HEK293 (cell line): ENCODE measurements at regions not wholly inside any gene's neighbourhood (a gene's known extent, or its start where the extent isn't known, plus 50 kb on each side); places are given as distances from the start of the nearest gene placed in this dataset.

Experiments used
- MEIS1 ChIP-seq: sonication (generic); formaldehyde crosslinking; IDR thresholded peaks from 2 replicates; pipeline ENCODE4 v1.8.1; 2022; ENCODE audit warnings: missing genetic modification reagents, mild to moderate bottlenecking, borderline replicate concordance
- PRDM2 ChIP-seq: fragments of 450-650 bp; formaldehyde crosslinking; IDR thresholded peaks from 2 replicates; pipeline ENCODE4 v1.5.1; 2016; ENCODE audit warnings: missing biosample characterization, missing genetic modification characterization, borderline replicate concordance
- SP7 ChIP-seq: fragments of 450-650 bp; formaldehyde crosslinking; IDR thresholded peaks from 2 replicates; pipeline ENCODE4 v1.5.1; 2016; ENCODE audit warnings: missing biosample characterization, missing genetic modification characterization
- ZIC2 ChIP-seq: fragments of 450-650 bp; formaldehyde crosslinking; IDR thresholded peaks from 2 replicates; pipeline ENCODE4 v1.5.1; 2016; ENCODE audit warnings: missing biosample characterization, missing genetic modification characterization
- ZNF175 ChIP-seq: fragments of 450-650 bp; formaldehyde crosslinking; IDR thresholded peaks from 2 replicates; pipeline ENCODE4 v1.5.1; 2016; ENCODE audit warnings: missing biosample characterization, missing genetic modification characterization
- ZNF239 ChIP-seq: fragments of 450-650 bp; formaldehyde crosslinking; IDR thresholded peaks from 2 replicates; pipeline ENCODE4 v1.5.1; 2016; ENCODE audit warnings: missing biosample characterization, missing genetic modification characterization
- ZNF324 ChIP-seq: fragments of 450-650 bp; formaldehyde crosslinking; IDR thresholded peaks from 2 replicates; pipeline ENCODE4 v1.5.1; 2016; ENCODE audit warnings: missing biosample characterization, missing genetic modification characterization
- ZNF335 ChIP-seq: fragments of 450-650 bp; formaldehyde crosslinking; conservative IDR thresholded peaks from 2 replicates; pipeline ENCODE4 v1.5.1; 2016; ENCODE audit warnings: missing biosample characterization, missing genetic modification characterization
- ZNF391 ChIP-seq: fragments of 450-650 bp; formaldehyde crosslinking; IDR thresholded peaks from 2 replicates; pipeline ENCODE4 v1.5.1; 2016; ENCODE audit warnings: low read depth, missing biosample characterization, missing genetic modification characterization, borderline replicate concordance
- ZNF48 ChIP-seq: fragments of 450-650 bp; formaldehyde crosslinking; IDR thresholded peaks from 2 replicates; pipeline ENCODE4 v1.5.1; 2016; ENCODE audit warnings: missing biosample characterization, missing genetic modification characterization
- ZNF561 ChIP-seq: fragments of 450-650 bp; IDR thresholded peaks from 2 replicates; pipeline ENCODE4 v1.5.1; 2018; ENCODE audit warnings: missing biosample characterization, missing genetic modification characterization, borderline replicate concordance
- ZNF629 ChIP-seq: fragments of 450-650 bp; formaldehyde crosslinking; IDR thresholded peaks from 2 replicates; pipeline ENCODE4 v1.5.1; 2017; ENCODE audit warnings: missing biosample characterization, missing genetic modification characterization
- ZNF677 ChIP-seq: fragments of 450-650 bp; IDR thresholded peaks from 2 replicates; pipeline ENCODE4 v1.5.0; 2018; ENCODE audit warnings: missing biosample characterization, mild to moderate bottlenecking, missing genetic modification characterization, moderate library complexity
- ZNF701 ChIP-seq: fragments of 450-650 bp; formaldehyde crosslinking; IDR thresholded peaks from 2 replicates; pipeline ENCODE4 v1.5.1; 2016; ENCODE audit warnings: missing biosample characterization, missing genetic modification characterization
- ZNF768 ChIP-seq: fragments of 450-650 bp; formaldehyde crosslinking; IDR thresholded peaks from 2 replicates; pipeline ENCODE4 v1.5.1; 2018; ENCODE audit warnings: missing biosample characterization, mild to moderate bottlenecking, missing genetic modification characterization
- TF ChIP-seq, protein P1 (sequence below): fragments of 450-650 bp; formaldehyde crosslinking; IDR thresholded peaks from 2 replicates; pipeline ENCODE4 v1.5.1; 2016; ENCODE audit warnings: missing biosample characterization, missing genetic modification characterization
- TF ChIP-seq, protein P2 (sequence below): fragments of 450-650 bp; formaldehyde crosslinking; IDR thresholded peaks from 2 replicates; pipeline ENCODE4 v1.5.1; 2017; ENCODE audit warnings: missing biosample characterization, missing genetic modification characterization
- TF ChIP-seq, protein P3 (sequence below): fragments of 450-650 bp; formaldehyde crosslinking; IDR thresholded peaks from 2 replicates; pipeline ENCODE4 v1.5.1; 2016; ENCODE audit warnings: missing biosample characterization, missing genetic modification characterization
- TF ChIP-seq, protein P4 (sequence below): fragments of 450-650 bp; formaldehyde crosslinking; IDR thresholded peaks from 2 replicates; pipeline ENCODE4 v1.5.1; 2017; ENCODE audit warnings: missing biosample characterization, missing genetic modification characterization
- TF ChIP-seq, protein P5 (sequence below): fragments of 450-650 bp; IDR thresholded peaks from 2 replicates; pipeline ENCODE4 v1.5.1; 2018; ENCODE audit warnings: missing biosample characterization, mild to moderate bottlenecking, missing genetic modification characterization
- TF ChIP-seq, protein P6 (sequence below): fragments of 450-650 bp; formaldehyde crosslinking; optimal IDR thresholded peaks from 2 replicates; pipeline ENCODE3; 2016; ENCODE audit warnings: missing biosample characterization, mild to moderate bottlenecking, missing genetic modification characterization

DNA sequence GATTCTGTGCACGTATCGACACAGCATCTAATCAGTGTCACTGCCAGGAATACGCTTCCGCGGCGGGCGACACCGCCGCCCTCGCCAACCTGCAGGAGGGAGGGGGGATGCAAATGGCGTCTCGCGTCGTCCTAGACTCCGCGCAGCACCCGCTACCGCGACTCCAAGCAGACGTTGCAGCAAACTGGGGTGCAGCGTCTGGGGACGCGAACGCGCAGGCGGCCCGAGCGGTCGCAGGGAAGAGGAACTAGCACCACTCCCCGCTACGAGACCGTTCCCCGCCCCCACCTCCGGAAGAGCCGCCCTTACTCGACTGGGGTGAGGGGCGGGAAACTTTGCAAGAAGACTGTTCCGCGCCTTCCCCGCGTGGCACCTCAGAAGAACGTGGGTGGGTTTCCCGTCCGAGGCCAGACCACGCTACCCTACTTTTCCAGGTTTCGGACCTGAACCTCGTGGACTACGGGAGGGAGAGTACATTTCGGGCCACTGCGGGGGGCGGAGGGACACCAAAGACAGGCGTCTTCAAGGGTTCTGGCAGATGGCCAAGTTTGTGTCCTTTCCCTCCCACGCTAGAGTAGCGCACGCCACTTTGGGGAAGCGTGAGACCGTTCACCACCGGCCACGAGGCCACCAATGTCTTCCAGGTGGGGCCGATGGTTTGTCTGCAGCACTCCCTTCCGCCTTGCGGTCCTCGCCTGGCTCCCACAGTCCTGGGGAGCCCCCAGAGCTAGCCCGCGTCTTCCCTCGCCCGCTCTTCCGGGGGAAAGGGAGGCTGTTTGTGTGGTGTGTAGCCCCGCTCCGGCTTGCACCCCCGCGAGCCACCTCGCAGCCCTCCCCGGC is 78.0 kb upstream of the BCOR start (continued):
- TF ChIP-seq MEIS1 (CRISPR knock-in tag) (no peak), ZNF239 (tag by site-specific recombination) (no peak), ZNF701 (tag by site-specific recombination) (0 out of 2 replicates have a peak, but pooled peaks have one; percentile 6), ZNF335 (tag by site-specific recombination) (peak; percentile 76; the same call in 1 of the 2 replicates), ZNF324 (peak; percentile 19; the same call in 1 of the 2 replicates), ZNF677 (no peak), ZNF768 (no peak), ZNF48 (no peak), PRDM2 (tag by site-specific recombination) (no peak), ZIC2 (tag by site-specific recombination) (peak; percentile 20), ZNF561 (peak; percentile 25; the same call in 1 of the 2 replicates), ZNF629 (tag by site-specific recombination) (peak; percentile 31; the same call in 1 of the 2 replicates), ZNF391 (tag by site-specific recombination) (0 out of 2 replicates have a peak, but pooled peaks have one; percentile 10), ZNF175 (tag by site-specific recombination) (no peak), SP7 (tag by site-specific recombination) (peak; percentile 66; the same call in 1 of the 2 replicates)
- TF ChIP-seq, protein P1, sequence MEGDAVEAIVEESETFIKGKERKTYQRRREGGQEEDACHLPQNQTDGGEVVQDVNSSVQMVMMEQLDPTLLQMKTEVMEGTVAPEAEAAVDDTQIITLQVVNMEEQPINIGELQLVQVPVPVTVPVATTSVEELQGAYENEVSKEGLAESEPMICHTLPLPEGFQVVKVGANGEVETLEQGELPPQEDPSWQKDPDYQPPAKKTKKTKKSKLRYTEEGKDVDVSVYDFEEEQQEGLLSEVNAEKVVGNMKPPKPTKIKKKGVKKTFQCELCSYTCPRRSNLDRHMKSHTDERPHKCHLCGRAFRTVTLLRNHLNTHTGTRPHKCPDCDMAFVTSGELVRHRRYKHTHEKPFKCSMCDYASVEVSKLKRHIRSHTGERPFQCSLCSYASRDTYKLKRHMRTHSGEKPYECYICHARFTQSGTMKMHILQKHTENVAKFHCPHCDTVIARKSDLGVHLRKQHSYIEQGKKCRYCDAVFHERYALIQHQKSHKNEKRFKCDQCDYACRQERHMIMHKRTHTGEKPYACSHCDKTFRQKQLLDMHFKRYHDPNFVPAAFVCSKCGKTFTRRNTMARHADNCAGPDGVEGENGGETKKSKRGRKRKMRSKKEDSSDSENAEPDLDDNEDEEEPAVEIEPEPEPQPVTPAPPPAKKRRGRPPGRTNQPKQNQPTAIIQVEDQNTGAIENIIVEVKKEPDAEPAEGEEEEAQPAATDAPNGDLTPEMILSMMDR = no peak
- TF ChIP-seq, protein P2, sequence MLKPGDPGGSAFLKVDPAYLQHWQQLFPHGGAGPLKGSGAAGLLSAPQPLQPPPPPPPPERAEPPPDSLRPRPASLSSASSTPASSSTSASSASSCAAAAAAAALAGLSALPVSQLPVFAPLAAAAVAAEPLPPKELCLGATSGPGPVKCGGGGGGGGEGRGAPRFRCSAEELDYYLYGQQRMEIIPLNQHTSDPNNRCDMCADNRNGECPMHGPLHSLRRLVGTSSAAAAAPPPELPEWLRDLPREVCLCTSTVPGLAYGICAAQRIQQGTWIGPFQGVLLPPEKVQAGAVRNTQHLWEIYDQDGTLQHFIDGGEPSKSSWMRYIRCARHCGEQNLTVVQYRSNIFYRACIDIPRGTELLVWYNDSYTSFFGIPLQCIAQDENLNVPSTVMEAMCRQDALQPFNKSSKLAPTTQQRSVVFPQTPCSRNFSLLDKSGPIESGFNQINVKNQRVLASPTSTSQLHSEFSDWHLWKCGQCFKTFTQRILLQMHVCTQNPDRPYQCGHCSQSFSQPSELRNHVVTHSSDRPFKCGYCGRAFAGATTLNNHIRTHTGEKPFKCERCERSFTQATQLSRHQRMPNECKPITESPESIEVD (tag by site-specific recombination) = no peak
- TF ChIP-seq, protein P3, sequence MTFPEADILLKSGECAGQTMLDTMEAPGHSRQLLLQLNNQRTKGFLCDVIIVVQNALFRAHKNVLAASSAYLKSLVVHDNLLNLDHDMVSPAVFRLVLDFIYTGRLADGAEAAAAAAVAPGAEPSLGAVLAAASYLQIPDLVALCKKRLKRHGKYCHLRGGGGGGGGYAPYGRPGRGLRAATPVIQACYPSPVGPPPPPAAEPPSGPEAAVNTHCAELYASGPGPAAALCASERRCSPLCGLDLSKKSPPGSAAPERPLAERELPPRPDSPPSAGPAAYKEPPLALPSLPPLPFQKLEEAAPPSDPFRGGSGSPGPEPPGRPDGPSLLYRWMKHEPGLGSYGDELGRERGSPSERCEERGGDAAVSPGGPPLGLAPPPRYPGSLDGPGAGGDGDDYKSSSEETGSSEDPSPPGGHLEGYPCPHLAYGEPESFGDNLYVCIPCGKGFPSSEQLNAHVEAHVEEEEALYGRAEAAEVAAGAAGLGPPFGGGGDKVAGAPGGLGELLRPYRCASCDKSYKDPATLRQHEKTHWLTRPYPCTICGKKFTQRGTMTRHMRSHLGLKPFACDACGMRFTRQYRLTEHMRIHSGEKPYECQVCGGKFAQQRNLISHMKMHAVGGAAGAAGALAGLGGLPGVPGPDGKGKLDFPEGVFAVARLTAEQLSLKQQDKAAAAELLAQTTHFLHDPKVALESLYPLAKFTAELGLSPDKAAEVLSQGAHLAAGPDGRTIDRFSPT (tag by site-specific recombination) = peak; percentile 67
- TF ChIP-seq, protein P4, sequence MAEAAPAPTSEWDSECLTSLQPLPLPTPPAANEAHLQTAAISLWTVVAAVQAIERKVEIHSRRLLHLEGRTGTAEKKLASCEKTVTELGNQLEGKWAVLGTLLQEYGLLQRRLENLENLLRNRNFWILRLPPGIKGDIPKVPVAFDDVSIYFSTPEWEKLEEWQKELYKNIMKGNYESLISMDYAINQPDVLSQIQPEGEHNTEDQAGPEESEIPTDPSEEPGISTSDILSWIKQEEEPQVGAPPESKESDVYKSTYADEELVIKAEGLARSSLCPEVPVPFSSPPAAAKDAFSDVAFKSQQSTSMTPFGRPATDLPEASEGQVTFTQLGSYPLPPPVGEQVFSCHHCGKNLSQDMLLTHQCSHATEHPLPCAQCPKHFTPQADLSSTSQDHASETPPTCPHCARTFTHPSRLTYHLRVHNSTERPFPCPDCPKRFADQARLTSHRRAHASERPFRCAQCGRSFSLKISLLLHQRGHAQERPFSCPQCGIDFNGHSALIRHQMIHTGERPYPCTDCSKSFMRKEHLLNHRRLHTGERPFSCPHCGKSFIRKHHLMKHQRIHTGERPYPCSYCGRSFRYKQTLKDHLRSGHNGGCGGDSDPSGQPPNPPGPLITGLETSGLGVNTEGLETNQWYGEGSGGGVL (tag by site-specific recombination) = peak; percentile 76
- TF ChIP-seq, protein P5, sequence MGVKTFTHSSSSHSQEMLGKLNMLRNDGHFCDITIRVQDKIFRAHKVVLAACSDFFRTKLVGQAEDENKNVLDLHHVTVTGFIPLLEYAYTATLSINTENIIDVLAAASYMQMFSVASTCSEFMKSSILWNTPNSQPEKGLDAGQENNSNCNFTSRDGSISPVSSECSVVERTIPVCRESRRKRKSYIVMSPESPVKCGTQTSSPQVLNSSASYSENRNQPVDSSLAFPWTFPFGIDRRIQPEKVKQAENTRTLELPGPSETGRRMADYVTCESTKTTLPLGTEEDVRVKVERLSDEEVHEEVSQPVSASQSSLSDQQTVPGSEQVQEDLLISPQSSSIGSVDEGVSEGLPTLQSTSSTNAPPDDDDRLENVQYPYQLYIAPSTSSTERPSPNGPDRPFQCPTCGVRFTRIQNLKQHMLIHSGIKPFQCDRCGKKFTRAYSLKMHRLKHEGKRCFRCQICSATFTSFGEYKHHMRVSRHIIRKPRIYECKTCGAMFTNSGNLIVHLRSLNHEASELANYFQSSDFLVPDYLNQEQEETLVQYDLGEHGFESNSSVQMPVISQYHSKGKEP (tag by site-specific recombination) = no peak
- TF ChIP-seq, protein P6, sequence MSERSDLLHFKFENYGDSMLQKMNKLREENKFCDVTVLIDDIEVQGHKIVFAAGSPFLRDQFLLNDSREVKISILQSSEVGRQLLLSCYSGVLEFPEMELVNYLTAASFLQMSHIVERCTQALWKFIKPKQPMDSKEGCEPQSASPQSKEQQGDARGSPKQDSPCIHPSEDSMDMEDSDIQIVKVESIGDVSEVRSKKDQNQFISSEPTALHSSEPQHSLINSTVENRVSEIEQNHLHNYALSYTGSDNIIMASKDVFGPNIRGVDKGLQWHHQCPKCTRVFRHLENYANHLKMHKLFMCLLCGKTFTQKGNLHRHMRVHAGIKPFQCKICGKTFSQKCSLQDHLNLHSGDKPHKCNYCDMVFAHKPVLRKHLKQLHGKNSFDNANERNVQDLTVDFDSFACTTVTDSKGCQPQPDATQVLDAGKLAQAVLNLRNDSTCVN (tag by site-specific recombination) = peak; percentile 92
